Fibroblast of lung (primary cell): ENCODE measurements at regions not wholly inside any gene's neighbourhood (a gene's known extent, or its start where the extent isn't known, plus 50 kb on each side); places are given as distances from the start of the nearest gene placed in this dataset.
"Not testable (repeated sequence)": the region's sequence is repeated elsewhere in the genome, so short reads cannot be mapped to it uniquely, and the experiment has no call there.

Source experiments
- DNase-seq, 2 donors: peaks; one replicate each; pipeline versions ENCODE4 v3.0.0 to v3.0.0-alpha.2; 2010; ENCODE audit warnings: low read depth in 2 of 2
- H2AFZ ChIP-seq: 2 replicates; pipeline ENCODE4 v1.5.1; 2012; ENCODE audit warnings: low read length, control low read depth, inconsistent platforms
- H3K27ac ChIP-seq: 2 replicates; pipeline ENCODE4 v1.5.1; 2011; ENCODE audit warnings: low read length, control low read depth; ENCODE audit not compliant: insufficient read depth
- H3K27me3 ChIP-seq: 2 replicates; pipeline ENCODE4 v1.5.1; 2011; ENCODE audit warnings: mild to moderate bottlenecking, low read length; ENCODE audit not compliant: control insufficient read depth, insufficient read depth
- H3K36me3 ChIP-seq: 2 replicates; pipeline ENCODE4 v1.5.1; 2011; ENCODE audit warnings: low read length; ENCODE audit not compliant: control insufficient read depth, insufficient read depth
- H3K4me1 ChIP-seq: 2 replicates; pipeline ENCODE4 v1.5.1; 2011; ENCODE audit warnings: low read length; ENCODE audit not compliant: control insufficient read depth, insufficient read depth; ENCODE audit errors: extremely low read depth
- H3K4me2 ChIP-seq: 2 replicates; pipeline ENCODE4 v1.5.1; 2011; ENCODE audit warnings: low read length, control low read depth; ENCODE audit not compliant: insufficient read depth; ENCODE audit errors: extremely low read depth
- H3K4me3 ChIP-seq, 4 experiments: fragments of 200-600 bp in 1 of 4; sonication (generic) in 1 of 4; replicated peaks in 1 of 4; 2 replicates each; pipeline ENCODE4 v1.5.1; 2011 to 2016; ENCODE audit warnings: low read length in 4 of 4, low read depth in 3 of 4, mild to moderate bottlenecking in 3 of 4, control low read depth in 2 of 4, inconsistent platforms in 1 of 4, mixed read lengths in 1 of 4; ENCODE audit not compliant: insufficient read depth in 1 of 4; ENCODE audit errors: control extremely low read depth in 1 of 4
- H3K79me2 ChIP-seq: 2 replicates; pipeline ENCODE4 v1.5.1; 2012; ENCODE audit warnings: mild to moderate bottlenecking, low read length, inconsistent platforms; ENCODE audit not compliant: control insufficient read depth, insufficient read depth
- H3K9ac ChIP-seq: 2 replicates; pipeline ENCODE4 v1.5.1; 2011; ENCODE audit warnings: mild to moderate bottlenecking, low read length, control low read depth; ENCODE audit not compliant: insufficient read depth
- H3K9me3 ChIP-seq: 2 replicates; pipeline ENCODE4 v1.5.1; 2012; ENCODE audit warnings: low read depth, low read length; ENCODE audit not compliant: control insufficient read depth, insufficient read depth
- H4K20me1 ChIP-seq: 2 replicates; pipeline ENCODE4 v1.5.1; 2011; ENCODE audit warnings: low read length; ENCODE audit not compliant: control insufficient read depth, insufficient read depth; ENCODE audit errors: extremely low read depth
- CTCF ChIP-seq, 2 donors: IDR thresholded peaks in 1 of 2; conservative IDR thresholded peaks in 1 of 2; 1 replicate in 1 of 2; 2 replicates in 1 of 2; pipeline ENCODE4 v1.5.1; 2011 to 2012; ENCODE audit warnings: low read length in 2 of 2, control low read depth in 1 of 2, inconsistent platforms in 1 of 2, low read depth in 1 of 2, mild to moderate bottlenecking in 1 of 2
- EZH2 ChIP-seq: IDR thresholded peaks from 2 replicates; pipeline ENCODE4 v1.5.1; 2012; ENCODE audit warnings: low read length, control low read depth, mild to moderate bottlenecking; ENCODE audit errors: missing control alignments

GRCh38 chr2:16025876-16026640 is 85.7 kb downstream of the MYCN start:
- H4K20me1 ChIP-seq: no peaks in the 10 kb centered on the region
- no peak overlapping the region for H3K9ac ChIP-seq
- no peaks in the 10 kb centered on the region for H3K4me1 ChIP-seq
- no peak overlapping the region for H2AFZ ChIP-seq
- no peaks in the 10 kb centered on the region for H3K36me3 ChIP-seq
- no peak for TF ChIP-seq CTCF (conservative IDR thresholded peaks at IDR 0.05 in 1 of 2, IDR thresholded peaks at IDR 0.05 in 1 of 2; ENCODE audit: low read depth in 1 of 2, low read length in 2 of 2)
- no peak for TF ChIP-seq EZH2
- H3K27ac ChIP-seq: no peak overlapping the region
- H3K9me3 ChIP-seq: no peaks in the 10 kb centered on the region
- H3K79me2 ChIP-seq: no peaks in the 10 kb centered on the region
- no peaks in the 10 kb centered on the region for H3K27me3 ChIP-seq
- H3K4me2 ChIP-seq: no peak overlapping the region
- no peak overlapping the region for H3K4me3 ChIP-seq
- no peak for DNase-seq

GRCh38 chr2:16025211-16025875 is 85.0 kb downstream of the MYCN start:
- no peak overlapping the region for H3K4me3 ChIP-seq
- DNase-seq: no peak
- H3K9me3 ChIP-seq: no peaks in the 10 kb centered on the region
- H3K4me2 ChIP-seq: no peak overlapping the region
- no peak overlapping the region for H3K27ac ChIP-seq
- TF ChIP-seq EZH2 (no peak), CTCF (conservative IDR thresholded peaks at IDR 0.05 in 1 of 2, IDR thresholded peaks at IDR 0.05 in 1 of 2; ENCODE audit: low read depth in 1 of 2, low read length in 2 of 2) (no peak)
- H3K4me1 ChIP-seq: no peaks in the 10 kb centered on the region
- H2AFZ ChIP-seq: no peak overlapping the region
- no peaks in the 10 kb centered on the region for H3K27me3 ChIP-seq
- no peaks in the 10 kb centered on the region for H3K79me2 ChIP-seq
- no peak overlapping the region for H3K9ac ChIP-seq
- H3K36me3 ChIP-seq: no peaks in the 10 kb centered on the region
- H4K20me1 ChIP-seq: no peaks in the 10 kb centered on the region

GRCh38 chr2:16024628-16025027 is 84.3 kb downstream of the MYCN start:
- not testable (repeated sequence) for H3K4me2 ChIP-seq, H2AFZ ChIP-seq, H3K79me2 ChIP-seq, H3K4me3 ChIP-seq, H3K4me1 ChIP-seq, H4K20me1 ChIP-seq, H3K36me3 ChIP-seq, H3K27ac ChIP-seq, H3K27me3 ChIP-seq, H3K9me3 ChIP-seq, DNase-seq, H3K9ac ChIP-seq
